Erythroblast (primary cell): ENCODE measurements at regions not wholly inside any gene's neighbourhood (a gene's known extent, or its start where the extent isn't known, plus 50 kb on each side); places are given as distances from the start of the nearest gene placed in this dataset.
"Not testable (repeated sequence)": the region's sequence is repeated elsewhere in the genome, so short reads cannot be mapped to it uniquely, and the experiment has no call there.

Experiments
- DNase-seq, 2 experiments: peaks; one replicate each; lab custom pipeline; 2025; lab: John Stamatoyannopoulos, UW
- GATA1 ChIP-seq: IDR thresholded peaks from 2 replicates; pipeline ENCODE4 v1.6.1; 2011; ENCODE audit warnings: low read depth, mild to moderate bottlenecking, control low read depth, low read length, moderate library complexity
- POLR2A ChIP-seq: IDR thresholded peaks from 2 replicates; pipeline ENCODE4 v1.6.1; 2011; ENCODE audit warnings: mild to moderate bottlenecking, low read length

- no peak for DNase-seq
- TF ChIP-seq POLR2A (no peak), GATA1 (no peak)
Measured at GRCh38 chrX:122890729-122891128, 293.3 kb upstream of the GRIA3 start.

GRCh38 chrX:122906726-122907125 is 277.4 kb upstream of the GRIA3 start:
- TF ChIP-seq POLR2A: no peak
- TF ChIP-seq GATA1: no peak
- DNase-seq: no peak

DNA sequence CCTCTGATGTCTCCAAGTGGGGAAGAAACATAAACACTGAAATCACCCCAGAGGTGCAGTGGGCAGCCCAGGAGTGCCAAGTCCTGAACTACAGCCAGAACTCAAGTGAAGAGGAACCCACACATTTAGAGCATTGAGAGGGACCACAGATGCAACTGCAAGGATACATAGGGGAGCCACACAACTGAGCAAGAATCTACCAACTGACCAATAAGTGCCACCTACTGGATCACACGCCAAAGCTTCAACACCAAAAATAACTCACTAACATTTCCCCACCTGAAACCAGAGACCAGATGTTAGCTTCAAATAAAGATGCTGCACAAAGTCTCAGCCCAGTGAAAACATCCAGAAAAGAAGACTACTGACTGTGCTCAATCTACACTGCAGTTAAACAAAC is 276.7 kb upstream of the GRIA3 start:
- DNase-seq: no peak
- TF ChIP-seq POLR2A (no peak), GATA1 (no peak)

GRCh38 chrX:122910697-122911096 is 273.4 kb upstream of the GRIA3 start:
- TF ChIP-seq POLR2A (no peak), GATA1 (no peak)
- DNase-seq: no peak

- TF ChIP-seq POLR2A (no peak), GATA1 (no peak)
- no peak for DNase-seq
Measured at GRCh38 chrX:122913134-122913533, 270.9 kb upstream of the GRIA3 start.

GRCh38 chrX:122913764-122914163 is 270.3 kb upstream of the GRIA3 start:
- no peak for DNase-seq
- no peak for TF ChIP-seq GATA1
- TF ChIP-seq POLR2A: no peak

GRCh38 chrX:122914256-122914655 is 269.8 kb upstream of the GRIA3 start:
- TF ChIP-seq POLR2A: no peak
- no peak for TF ChIP-seq GATA1
- DNase-seq: no peak

DNA sequence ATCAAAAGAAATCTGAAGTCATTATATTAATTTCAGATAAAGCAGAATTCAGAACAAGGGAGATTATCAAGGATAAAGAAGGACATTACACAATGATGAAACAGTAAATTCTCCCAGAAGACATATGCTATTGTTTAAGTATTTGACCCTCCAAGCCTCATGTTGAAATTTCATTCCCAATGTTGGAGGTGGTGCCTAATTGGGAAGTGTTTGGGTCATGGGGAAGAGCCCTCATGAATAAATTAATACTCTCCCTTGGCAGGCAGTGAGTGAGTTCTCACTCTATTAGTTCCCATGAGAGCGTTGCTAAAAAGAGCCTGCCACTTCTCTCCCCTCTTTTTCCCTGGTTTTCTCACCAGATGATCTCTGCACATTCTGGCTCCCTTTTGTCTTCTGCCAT is 249.9 kb upstream of the GRIA3 start:
- TF ChIP-seq POLR2A (no peak), GATA1 (no peak)
- DNase-seq: no peak

- no peak for DNase-seq
- TF ChIP-seq GATA1 (no peak), POLR2A (no peak)
Measured at GRCh38 chrX:122940199-122940598, 243.9 kb upstream of the GRIA3 start.

- TF ChIP-seq GATA1: no peak
- no peak for TF ChIP-seq POLR2A
- DNase-seq: no peak
Measured at GRCh38 chrX:122941806-122942205, 242.3 kb upstream of the GRIA3 start.

DNA sequence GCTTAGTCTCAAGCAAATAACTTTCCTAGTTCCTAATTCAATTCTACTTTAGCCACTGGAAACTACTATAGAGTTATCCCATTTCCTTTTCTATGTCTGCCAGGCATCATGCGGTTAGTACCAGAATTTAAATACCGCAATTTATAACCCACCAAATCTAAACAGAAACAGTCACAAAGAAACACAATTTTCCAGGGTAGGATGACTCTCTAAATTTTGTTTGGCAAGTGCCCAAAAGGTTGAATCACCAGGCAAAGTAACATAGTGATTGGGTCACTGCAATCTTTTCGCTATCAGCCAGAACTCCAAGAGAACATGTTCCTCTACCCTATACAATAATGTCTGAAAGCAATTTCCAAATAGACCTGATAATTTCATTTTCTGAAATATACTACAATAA is 240.2 kb upstream of the GRIA3 start:
- TF ChIP-seq POLR2A: no peak
- no peak for TF ChIP-seq GATA1

DNA sequence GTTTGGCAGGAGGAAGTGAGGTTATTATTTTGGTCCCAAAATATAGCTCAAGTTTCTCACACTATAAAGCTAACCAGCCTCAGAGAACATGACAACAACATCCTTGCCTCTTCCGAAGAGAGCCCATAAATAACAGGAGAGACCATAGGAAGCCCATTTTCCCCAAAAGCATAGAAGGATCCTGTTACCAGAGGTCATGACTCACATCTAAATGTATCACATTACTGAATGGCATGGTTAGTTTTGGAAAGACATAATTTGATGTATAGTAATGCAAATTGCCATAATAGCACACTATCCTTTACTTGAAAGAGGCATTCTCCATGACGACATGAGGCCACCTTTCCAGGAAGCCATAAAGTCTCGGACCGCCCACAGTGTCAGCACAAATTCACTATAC is 238.8 kb upstream of the GRIA3 start:
- DNase-seq: no peak

More for the DNA sequence above, 240.2 kb upstream of the GRIA3 start:
- no peak for DNase-seq

DNA sequence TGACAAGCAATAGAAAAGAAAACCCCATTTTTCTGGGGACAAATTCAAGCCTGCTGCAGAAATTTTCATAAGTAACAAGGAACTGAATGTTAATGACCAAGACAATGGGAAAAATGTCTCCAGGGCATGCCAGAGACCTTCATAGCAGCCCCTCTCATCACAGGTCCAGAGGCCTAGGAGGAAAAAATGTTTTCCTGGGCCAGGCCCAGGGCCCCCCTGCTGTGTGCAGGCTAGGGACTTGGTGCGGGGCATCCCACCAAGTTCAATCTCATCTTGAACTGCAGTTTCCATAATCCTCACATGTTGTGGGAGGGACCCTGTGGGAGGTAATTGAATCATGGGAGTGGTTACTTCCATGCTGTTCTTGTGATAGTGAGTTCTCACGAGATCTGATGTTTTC is 211.5 kb upstream of the GRIA3 start:
- DNase-seq: no peak
- TF ChIP-seq POLR2A (no peak), GATA1 (no peak)

More for the DNA sequence above, 238.8 kb upstream of the GRIA3 start:
- no peak for TF ChIP-seq GATA1
- no peak for TF ChIP-seq POLR2A

GRCh38 chrX:122982521-122982920 is 201.6 kb upstream of the GRIA3 start:
- no peak for DNase-seq

DNA sequence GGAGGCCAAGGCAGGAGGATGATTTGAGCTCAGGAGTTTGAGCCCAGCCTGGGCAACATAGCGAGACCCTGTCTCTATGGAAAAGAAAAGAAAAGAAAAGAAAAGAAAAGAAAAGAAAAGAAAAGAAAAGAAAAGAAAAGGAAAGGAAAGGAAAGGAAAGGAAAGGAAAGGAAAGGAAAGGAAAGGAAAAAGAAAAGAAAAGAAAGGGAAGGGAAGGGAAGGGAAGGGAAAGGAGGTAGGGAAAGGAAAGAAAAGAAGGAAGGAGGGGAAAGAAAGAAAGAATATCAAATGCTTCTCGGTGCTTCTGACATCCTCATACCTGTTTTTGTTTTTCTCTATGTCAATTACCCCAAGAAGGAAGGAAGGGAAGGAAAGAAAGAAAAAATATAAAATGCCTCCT is 181.2 kb upstream of the GRIA3 start:
- not testable (repeated sequence) for DNase-seq

More at GRCh38 chrX:122982521-122982920, 201.6 kb upstream of the GRIA3 start:
- no peak for TF ChIP-seq GATA1
- TF ChIP-seq POLR2A: no peak

GRCh38 chrX:123013141-123013540 is 170.9 kb upstream of the GRIA3 start:
- DNase-seq: no peak
- no peak for TF ChIP-seq POLR2A
- no peak for TF ChIP-seq GATA1
